Erythroblast (primary cell): ENCODE measurements at regions not wholly inside any gene's neighbourhood (a gene's known extent, or its start where the extent isn't known, plus 50 kb on each side); places are given as distances from the start of the nearest gene placed in this dataset.

Experiments
- DNase-seq, 2 experiments: peaks; one replicate each; lab custom pipeline; 2025; lab: John Stamatoyannopoulos, UW
- GATA1 ChIP-seq: IDR thresholded peaks from 2 replicates; pipeline ENCODE4 v1.6.1; 2011; ENCODE audit warnings: low read depth, mild to moderate bottlenecking, control low read depth, low read length, moderate library complexity
- POLR2A ChIP-seq: IDR thresholded peaks from 2 replicates; pipeline ENCODE4 v1.6.1; 2011; ENCODE audit warnings: mild to moderate bottlenecking, low read length

DNA sequence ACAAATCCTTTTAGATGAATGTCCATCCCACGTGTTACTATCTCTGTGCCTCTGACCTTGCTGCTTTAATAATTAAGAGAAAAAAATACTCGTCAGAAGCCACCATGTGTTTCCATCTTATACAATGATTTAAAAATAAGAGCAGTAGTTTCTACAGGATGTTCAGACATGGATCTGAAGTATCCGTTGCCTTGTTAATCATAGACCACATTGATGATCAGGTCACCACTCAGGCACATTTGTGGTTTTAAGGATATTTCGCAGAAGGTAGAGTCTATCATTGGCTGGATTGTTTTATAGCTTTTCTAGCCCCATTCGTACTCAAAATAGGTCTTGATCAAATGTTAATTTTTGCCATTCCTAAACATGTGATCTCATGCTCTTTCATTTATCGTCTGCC lies 710.0 kb upstream of the ARGLU1 start:
- TF ChIP-seq GATA1: no peak
- no peak for TF ChIP-seq POLR2A
- DNase-seq: no peak

DNA sequence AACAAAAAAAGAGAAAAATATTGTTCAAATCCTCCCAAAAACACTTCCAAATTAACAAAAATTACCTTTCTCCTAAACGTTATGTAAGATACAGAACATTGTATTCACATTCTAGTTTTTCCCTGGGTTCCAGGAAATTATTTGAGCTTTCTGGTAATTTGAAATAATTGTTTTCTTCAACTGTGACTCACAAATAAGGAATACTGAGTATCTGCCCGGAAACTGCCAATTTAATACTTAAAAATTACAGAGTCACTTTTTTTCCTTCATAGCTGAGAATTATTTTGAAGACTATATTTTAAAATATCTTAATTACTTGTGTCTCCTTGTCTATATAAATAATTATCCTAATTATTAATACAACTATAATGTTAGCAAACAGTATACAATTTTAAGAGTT lies 709.0 kb upstream of the ARGLU1 start:
- TF ChIP-seq GATA1 (no peak), POLR2A (no peak)
- no peak for DNase-seq

DNA sequence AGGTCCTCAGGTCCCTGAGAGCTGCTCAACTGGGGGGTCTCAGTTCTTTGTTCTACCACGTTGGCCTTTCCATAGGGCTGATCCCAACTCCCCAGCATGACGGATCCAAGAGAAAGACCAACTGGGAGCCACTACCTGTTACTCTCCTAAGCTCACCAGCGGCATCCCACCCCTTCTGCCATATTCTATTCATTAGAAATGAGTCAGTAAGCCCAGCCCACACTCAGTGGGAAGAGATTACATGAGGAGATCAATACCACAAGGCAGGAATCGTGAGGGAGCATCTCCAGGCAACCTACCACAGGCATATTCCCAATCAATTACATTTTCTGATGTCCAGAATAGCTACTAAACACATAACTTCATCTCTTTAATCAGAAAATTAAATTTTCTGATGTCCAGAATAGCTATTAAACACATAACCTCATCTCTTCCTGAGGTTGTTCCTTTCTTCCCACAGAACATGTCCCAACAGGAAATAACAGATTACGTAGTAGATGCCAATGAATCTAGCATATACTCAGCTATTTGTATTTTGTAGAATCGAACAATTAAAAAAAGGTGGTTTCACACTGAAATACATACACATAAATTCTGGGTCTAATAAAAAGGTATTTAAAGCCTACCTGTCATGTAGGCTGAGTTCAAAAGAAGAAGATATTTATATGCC lies 708.1 kb upstream of the ARGLU1 start:
- DNase-seq: no peak
- no peak for TF ChIP-seq POLR2A
- TF ChIP-seq GATA1: no peak

DNA sequence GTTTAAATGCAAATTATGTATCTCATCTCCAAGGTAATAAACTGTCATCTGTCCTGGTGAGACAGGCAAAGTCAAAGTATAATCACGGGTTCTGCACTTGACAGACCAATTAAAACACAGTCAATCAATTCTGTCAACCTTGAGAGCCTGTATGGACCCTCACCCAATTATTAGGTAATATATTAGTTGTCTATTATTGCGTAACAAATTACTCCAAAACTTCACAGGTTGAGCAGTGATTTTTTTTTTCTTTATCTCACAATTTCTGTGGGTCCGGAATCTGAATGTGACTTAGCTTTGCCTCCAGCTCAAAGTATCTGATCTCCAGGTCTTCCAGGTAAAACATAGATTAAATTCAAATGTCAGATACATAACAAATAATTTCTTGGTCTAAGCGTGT lies 707.4 kb upstream of the ARGLU1 start:
- no peak for TF ChIP-seq GATA1
- no peak for TF ChIP-seq POLR2A
- DNase-seq: no peak

DNA sequence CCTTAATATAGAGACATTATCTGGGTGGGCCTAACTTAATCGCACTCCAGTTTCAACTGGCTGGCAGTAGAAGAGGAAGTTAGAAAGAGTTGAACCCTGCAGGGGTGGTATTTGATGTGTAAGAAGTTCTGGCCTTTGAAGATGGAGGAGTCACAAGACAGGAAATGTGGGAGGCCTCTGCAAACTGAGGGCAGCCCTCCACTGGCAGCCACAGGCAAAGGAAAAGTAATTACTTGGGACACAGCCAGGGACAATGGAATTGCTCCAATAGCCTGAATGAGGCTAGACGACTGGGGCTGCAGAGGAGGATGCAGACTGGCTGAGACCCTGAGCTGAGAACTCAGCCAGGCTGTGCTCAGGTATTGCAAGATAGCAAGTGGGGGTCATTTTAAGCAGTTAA lies 703.3 kb upstream of the ARGLU1 start:
- no peak for DNase-seq
- no peak for TF ChIP-seq GATA1
- TF ChIP-seq POLR2A: no peak

DNA sequence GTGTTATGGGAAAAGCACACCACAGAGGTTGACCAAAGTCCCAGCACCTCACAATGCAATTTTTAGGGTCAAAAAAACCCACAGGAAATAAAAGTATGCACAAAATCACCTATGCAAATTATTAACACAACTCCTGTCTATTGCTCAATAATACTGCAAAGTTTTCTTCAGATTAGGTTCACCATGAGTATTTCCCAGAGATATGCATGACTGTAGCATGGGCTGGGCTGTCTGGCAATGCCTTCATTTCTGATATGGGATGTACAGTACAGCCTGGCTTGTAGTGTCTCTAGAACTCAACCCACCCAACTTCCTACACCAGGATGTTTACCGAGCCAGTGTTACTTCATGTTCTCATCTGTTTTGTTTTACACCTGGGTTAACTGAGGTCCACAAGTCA lies 698.7 kb upstream of the ARGLU1 start:
- TF ChIP-seq POLR2A: no peak
- no peak for TF ChIP-seq GATA1
- DNase-seq: no peak

DNA sequence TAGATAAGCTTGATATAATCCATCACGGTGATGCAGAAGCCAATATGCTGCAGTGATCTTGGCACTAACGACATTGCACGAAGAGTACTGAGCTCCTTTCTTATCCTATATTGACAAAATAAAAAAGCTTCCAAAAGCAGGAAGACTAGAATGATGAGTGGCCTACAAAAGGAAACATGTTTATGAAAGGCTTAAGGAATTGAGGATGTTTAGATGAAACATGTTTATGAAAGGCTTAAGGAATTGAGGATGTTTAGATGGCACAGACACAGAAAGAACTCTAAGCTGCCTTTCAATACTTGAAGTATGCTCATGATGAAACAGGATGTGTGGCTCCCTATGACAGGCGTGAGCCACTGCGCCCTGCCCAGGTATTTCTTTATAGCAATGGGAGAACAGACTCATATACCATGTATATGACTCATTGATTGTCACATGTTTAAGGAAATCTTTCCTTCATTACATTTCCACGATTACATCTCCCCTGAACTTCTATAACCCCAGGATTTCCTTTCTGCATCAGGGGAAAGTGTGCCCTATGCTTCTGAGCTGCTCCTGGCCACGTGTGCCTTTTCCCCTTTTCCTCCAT lies 690.8 kb upstream of the ARGLU1 start:
- no peak for DNase-seq

DNA sequence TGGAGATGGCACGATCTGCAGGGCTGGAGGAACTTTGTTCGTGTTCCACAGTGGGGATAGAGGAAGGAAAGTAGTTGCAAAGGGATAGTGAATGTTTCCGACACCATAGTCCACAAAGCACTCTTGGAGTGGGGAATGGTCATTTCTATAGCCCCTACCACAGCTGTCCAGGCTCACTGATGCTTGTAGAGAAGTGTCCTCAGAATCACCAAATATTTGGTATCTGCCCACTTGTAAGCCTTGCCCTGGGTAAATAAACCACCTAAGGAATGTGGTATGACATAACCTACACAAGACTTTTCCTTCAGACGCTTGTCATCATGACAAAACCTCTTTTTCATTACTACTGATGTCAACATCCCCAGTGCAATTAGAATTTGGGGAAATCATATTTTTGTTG lies 686.5 kb upstream of the ARGLU1 start:
- no peak for DNase-seq
- TF ChIP-seq GATA1: no peak
- TF ChIP-seq POLR2A: no peak

More for the DNA sequence above, 690.8 kb upstream of the ARGLU1 start:
- TF ChIP-seq POLR2A: no peak
- TF ChIP-seq GATA1: no peak

DNA sequence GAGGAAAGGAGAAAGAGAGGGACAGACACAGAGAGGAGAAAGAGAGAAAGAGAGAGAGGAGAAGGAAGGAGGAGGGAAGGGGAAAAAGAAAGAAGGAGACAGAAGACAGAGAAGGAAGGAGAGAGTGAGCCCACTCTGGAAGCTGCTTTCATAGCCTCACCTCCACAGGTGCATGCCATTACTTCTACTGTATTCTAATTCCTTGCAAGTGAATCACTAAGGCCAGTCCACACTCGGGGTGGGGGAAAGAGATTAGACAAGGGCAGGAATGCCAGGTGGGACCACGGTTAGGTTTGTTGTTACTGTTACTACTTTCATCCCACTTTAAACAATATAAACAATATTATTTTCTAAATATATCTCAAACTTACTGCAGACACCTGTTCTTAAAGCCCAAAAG lies 684.5 kb upstream of the ARGLU1 start:
- TF ChIP-seq POLR2A (no peak), GATA1 (no peak)
- no peak for DNase-seq

DNA sequence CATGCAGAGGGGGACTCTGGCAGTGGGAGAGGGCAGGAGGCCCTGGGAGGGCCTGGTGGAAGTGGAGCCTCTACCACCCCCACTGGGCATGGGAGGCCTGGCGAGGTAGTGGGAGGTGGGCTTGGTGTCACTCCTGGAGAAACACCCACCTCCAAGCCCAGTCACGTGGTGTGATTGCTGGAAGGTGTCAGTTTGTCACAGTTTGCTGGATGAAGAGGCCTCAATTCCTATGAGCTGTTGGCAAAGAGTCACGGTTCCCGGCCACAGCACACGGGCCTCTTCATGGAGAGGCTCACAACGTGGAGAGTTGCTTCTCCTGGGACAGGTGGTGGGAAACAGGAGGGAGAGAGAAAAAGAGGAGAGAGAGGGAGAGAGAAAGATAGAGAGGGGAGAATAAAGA lies 684.1 kb upstream of the ARGLU1 start:
- no peak for TF ChIP-seq POLR2A
- TF ChIP-seq GATA1: no peak
- no peak for DNase-seq

DNA sequence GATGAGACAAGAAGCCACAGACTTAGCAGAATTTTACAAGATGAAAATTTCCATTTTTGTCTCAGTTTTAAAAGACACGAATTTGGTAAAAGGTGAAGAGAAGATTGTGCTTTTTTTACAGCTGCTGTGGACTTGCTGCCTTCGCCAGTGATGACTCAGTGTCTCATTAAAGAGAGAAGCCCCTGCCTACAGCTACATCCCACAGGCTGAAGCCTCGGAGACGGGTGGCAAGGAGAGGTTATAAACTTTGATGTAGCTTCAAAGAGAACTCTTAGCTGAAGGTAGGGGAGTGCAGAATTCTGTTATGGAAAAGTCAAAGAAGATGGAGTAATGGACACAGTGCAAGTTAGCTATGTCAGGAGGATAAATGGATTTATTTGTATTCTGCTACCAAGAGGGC lies 683.4 kb upstream of the ARGLU1 start:
- TF ChIP-seq GATA1 (no peak), POLR2A (no peak)
- no peak for DNase-seq

DNA sequence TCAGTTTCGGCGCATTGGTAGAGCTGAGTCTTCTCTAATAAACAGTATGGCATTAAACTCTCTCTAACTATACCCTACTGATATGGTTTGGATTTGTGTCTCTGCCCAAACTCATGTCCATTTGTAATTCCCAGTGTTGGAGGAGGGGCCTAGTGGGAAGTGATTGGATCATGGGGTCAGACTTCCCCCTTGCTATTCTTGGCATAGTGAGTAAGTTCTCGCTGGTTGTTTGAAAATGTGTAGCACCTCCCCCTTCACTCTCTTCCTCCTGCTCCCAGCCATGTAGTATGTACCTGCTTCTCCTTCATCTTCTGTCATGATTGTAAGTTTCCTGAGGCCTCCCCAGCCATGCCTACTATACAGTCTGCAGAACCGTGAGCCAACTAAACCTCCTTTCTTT lies 682.7 kb upstream of the ARGLU1 start:
- no peak for DNase-seq
- TF ChIP-seq POLR2A (no peak), GATA1 (no peak)

DNA sequence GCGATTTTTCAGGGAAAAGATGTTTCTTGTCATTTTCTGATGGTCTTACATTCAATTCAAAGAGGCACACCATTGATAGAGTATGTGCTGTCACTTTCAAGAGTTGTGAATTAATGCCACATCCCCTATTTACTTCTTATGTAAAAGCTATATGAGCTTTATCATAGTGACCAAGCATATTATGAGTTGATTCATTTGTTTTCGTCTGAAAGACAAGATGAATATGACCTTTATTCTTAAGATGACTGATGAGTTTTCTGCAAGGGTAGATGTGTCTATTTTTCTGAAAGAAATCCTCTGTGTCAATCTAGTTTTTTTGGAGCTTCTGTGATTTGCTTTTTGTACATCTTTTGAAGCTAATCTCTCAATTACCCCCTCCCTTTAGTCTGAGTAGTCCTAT lies 676.3 kb upstream of the ARGLU1 start:
- TF ChIP-seq GATA1 (no peak), POLR2A (no peak)
- DNase-seq: no peak

DNA sequence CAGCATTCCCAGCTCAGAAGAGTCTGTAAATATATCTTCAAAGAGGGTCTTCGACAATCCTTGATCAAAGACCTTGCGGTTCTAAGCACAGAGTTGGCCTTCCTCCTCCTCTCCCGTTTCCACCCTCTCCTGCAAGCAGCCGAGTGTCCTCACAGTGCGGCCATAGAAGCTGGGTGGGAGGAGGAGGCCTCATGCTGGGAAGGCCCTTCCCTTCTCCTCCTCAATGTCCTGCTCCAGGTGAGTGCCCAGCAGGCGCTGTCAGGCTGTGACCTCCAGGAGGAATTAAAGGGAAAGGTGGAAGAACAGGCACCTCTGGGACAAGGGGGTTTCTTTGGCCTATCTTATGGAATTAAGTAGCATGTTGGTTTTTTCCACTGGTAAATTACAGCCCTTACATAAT lies 674.2 kb upstream of the ARGLU1 start:
- TF ChIP-seq GATA1 (no peak), POLR2A (no peak)
- DNase-seq: no peak

DNA sequence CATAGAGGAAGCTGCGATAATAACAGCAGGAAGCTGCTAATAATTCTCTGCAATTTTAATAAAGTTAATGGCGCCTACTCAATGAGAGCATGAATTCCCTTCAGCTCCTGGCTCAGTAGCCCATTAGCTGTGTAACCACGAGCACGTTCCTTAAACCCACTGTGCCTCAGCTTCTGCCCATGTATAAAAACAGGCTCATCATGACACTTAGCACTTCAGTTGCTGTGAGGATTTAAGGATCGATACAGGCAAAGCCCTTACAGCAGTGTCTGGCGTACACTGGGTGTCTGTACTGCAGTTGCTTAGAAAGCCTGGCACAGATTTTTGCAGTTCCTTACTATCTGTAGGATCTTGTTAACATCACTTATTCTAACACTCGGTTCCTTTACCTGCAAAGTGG lies 673.4 kb upstream of the ARGLU1 start:
- TF ChIP-seq POLR2A (no peak), GATA1 (no peak)
- DNase-seq: no peak
